ENCODE measurements at regions not wholly inside any gene's neighbourhood (a gene's known extent, or its start where the extent isn't known, plus 50 kb on each side); places are given as distances from the start of the nearest gene placed in this dataset.

GRCh38 chr4:188903986-188904385 is 764.7 kb downstream of the TRIML1 start:
- Histone ChIP-seq H3K9me3 (ENCODE audit: low read length) (no peaks in the 10 kb centered on the region), H3K36me3 (ENCODE audit: low read depth, low read length) (no peaks in the 10 kb centered on the region), H3F3A (ENCODE audit: low read length, unreplicated experiment) (no peaks in the 10 kb centered on the region), H3K4me1 (ENCODE audit: insufficient read depth, low read length) (no peaks in the 10 kb centered on the region), H3K27ac (ENCODE audit: low read length) (no peak overlapping the region), H3K79me2 (ENCODE audit: low read length) (no peaks in the 10 kb centered on the region), H2AFZ (ENCODE audit: low read length) (no peak overlapping the region), H3K9me2 (replicated peaks; ENCODE audit: low read length) (no peaks in the 10 kb centered on the region), H3K9ac (ENCODE audit: low read length) (no peak overlapping the region), H4K20me1 (ENCODE audit: low read length) (no peaks in the 10 kb centered on the region), H3K4me2 (ENCODE audit: low read length) (no peak overlapping the region), H3K27me3 (ENCODE audit: low read length) (no peaks in the 10 kb centered on the region), H3K4me3 (ENCODE audit: low read length) (no peak overlapping the region)
- BruUV-seq (replicated peaks) = no TSS peak
- ChIA-PET CTCF (no interaction called here), POLR2A (ENCODE audit: unreplicated experiment) (no interaction called here)
- TF ChIP-seq EZH2phosphoT487 (IDR thresholded peaks at IDR 0.05; ENCODE audit: borderline replicate concordance, low read length) (no peak), EZH2 (IDR thresholded peaks at IDR 0.05; ENCODE audit: low read length, unreplicated experiment) (no peak), CTCF (conservative IDR thresholded peaks at IDR 0.05; ENCODE audit: low read depth, low read length) (no peak)
- ATAC-seq (no peak), DNase-seq (no peak)
- intact Hi-C loops (cut with micrococcal nuclease) = no loop called here

- CTCF ChIA-PET = no interaction called here
These were observed 765.4 kb downstream of the TRIML1 start for GRCh38 chr4:188904617-188905016.

GRCh38 chr4:188905248-188905647 is 766.0 kb downstream of the TRIML1 start:
- no peak for ATAC-seq
- H3K79me2 ChIP-seq (ENCODE audit: low read length) = no peaks in the 10 kb centered on the region
- no peak for DNase-seq
- no peak overlapping the region for H3K4me3 ChIP-seq (ENCODE audit: low read length)
- BruUV-seq (replicated peaks) = no TSS peak
- ChIA-PET POLR2A (ENCODE audit: unreplicated experiment) (no interaction called here), CTCF (no interaction called here)
- no peak overlapping the region for H3K4me2 ChIP-seq (ENCODE audit: low read length)
- no peaks in the 10 kb centered on the region for H4K20me1 ChIP-seq (ENCODE audit: low read length)
- H3K4me1 ChIP-seq (ENCODE audit: insufficient read depth, low read length) = no peaks in the 10 kb centered on the region
- no peaks in the 10 kb centered on the region for H3F3A ChIP-seq (ENCODE audit: low read length, unreplicated experiment)
- H3K9ac ChIP-seq (ENCODE audit: low read length) = no peak overlapping the region
- no peaks in the 10 kb centered on the region for H3K27me3 ChIP-seq (ENCODE audit: low read length)
- no peaks in the 10 kb centered on the region for H3K9me2 ChIP-seq (replicated peaks; ENCODE audit: low read length)
- no peaks in the 10 kb centered on the region for H3K9me3 ChIP-seq (ENCODE audit: low read length)
- intact Hi-C loops (cut with micrococcal nuclease) = no loop called here
- no peak overlapping the region for H3K27ac ChIP-seq (ENCODE audit: low read length)
- no peak overlapping the region for H2AFZ ChIP-seq (ENCODE audit: low read length)
- no peaks in the 10 kb centered on the region for H3K36me3 ChIP-seq (ENCODE audit: low read depth, low read length)
- no peak for TF ChIP-seq CTCF (conservative IDR thresholded peaks at IDR 0.05; ENCODE audit: low read depth, low read length)
- no peak for TF ChIP-seq EZH2 (IDR thresholded peaks at IDR 0.05; ENCODE audit: low read length, unreplicated experiment)
- no peak for TF ChIP-seq EZH2phosphoT487 (IDR thresholded peaks at IDR 0.05; ENCODE audit: borderline replicate concordance, low read length)

More at GRCh38 chr4:188904617-188905016, 765.4 kb downstream of the TRIML1 start:
- no peak overlapping the region for H3K27ac ChIP-seq (ENCODE audit: low read length)
- no peak overlapping the region for H2AFZ ChIP-seq (ENCODE audit: low read length)
- no peaks in the 10 kb centered on the region for H3K27me3 ChIP-seq (ENCODE audit: low read length)
- DNase-seq (no peak), ATAC-seq (no peak)
- no peaks in the 10 kb centered on the region for H3K9me2 ChIP-seq (replicated peaks; ENCODE audit: low read length)
- H3K9me3 ChIP-seq (ENCODE audit: low read length) = no peaks in the 10 kb centered on the region
- H4K20me1 ChIP-seq (ENCODE audit: low read length) = no peaks in the 10 kb centered on the region
- H3K9ac ChIP-seq (ENCODE audit: low read length) = no peak overlapping the region
- no peak overlapping the region for H3K4me3 ChIP-seq (ENCODE audit: low read length)
- H3K36me3 ChIP-seq (ENCODE audit: low read depth, low read length) = no peaks in the 10 kb centered on the region
- H3K79me2 ChIP-seq (ENCODE audit: low read length) = no peaks in the 10 kb centered on the region
- BruUV-seq (replicated peaks) = no TSS peak
- H3K4me2 ChIP-seq (ENCODE audit: low read length) = no peak overlapping the region
- TF ChIP-seq EZH2 (IDR thresholded peaks at IDR 0.05; ENCODE audit: low read length, unreplicated experiment) (no peak), CTCF (conservative IDR thresholded peaks at IDR 0.05; ENCODE audit: low read depth, low read length) (no peak), EZH2phosphoT487 (IDR thresholded peaks at IDR 0.05; ENCODE audit: borderline replicate concordance, low read length) (no peak)
- no peaks in the 10 kb centered on the region for H3K4me1 ChIP-seq (ENCODE audit: insufficient read depth, low read length)
- intact Hi-C loops (cut with micrococcal nuclease) = no loop called here
- POLR2A ChIA-PET (ENCODE audit: unreplicated experiment) = no interaction called here
- no peaks in the 10 kb centered on the region for H3F3A ChIP-seq (ENCODE audit: low read length, unreplicated experiment)

Measured in PC-3 (cell line).